Cerebellar cortex (tissue), 1 donor: ENCODE measurements at regions not wholly inside any gene's neighbourhood (a gene's known extent, or its start where the extent isn't known, plus 50 kb on each side); places are given as distances from the start of the nearest gene placed in this dataset.

Source experiments
- DNase-seq: peaks from one replicate; pipeline ENCODE4 v3.0.0-alpha.2; 2015; ENCODE audit warnings: low spot score

- peak; percentile 48 for DNase-seq
Measured at GRCh38 chr6:30806581-30807183, 62.3 kb upstream of the IER3 start.

GRCh38 chr6:30804333-30804732, 60.0 kb upstream of the IER3 start:
- no peak for DNase-seq

GRCh38 chr6:30802731-30803130, 58.4 kb upstream of the IER3 start:
- DNase-seq: no peak

- no peak for DNase-seq
Measured at GRCh38 chr6:30801950-30802349, 57.6 kb upstream of the IER3 start.

- DNase-seq: no peak
Measured at GRCh38 chr6:30800871-30801270, 56.5 kb upstream of the IER3 start.

GRCh38 chr6:30799210-30799609, 54.9 kb upstream of the IER3 start:
- DNase-seq: no peak

GRCh38 chr6:30798494-30798893, 54.1 kb upstream of the IER3 start:
- DNase-seq: no peak

GRCh38 chr6:30795549-30796293, 51.4 kb upstream of the IER3 start:
- no peak for DNase-seq
